HL-60 (cell line): ENCODE measurements at regions not wholly inside any gene's neighbourhood (a gene's known extent, or its start where the extent isn't known, plus 50 kb on each side); places are given as distances from the start of the nearest gene placed in this dataset.

Experiments
- CTCF ChIP-seq: IDR thresholded peaks from one replicate; pipeline ENCODE4 v1.5.1; 2011; ENCODE audit warnings: low read length, control low read depth, inconsistent platforms; ENCODE audit not compliant: insufficient read depth
- GABPA ChIP-seq: IDR thresholded peaks from 2 replicates; pipeline ENCODE4 v1.6.1; 2012; ENCODE audit warnings: low read depth
- POLR2AphosphoS5 ChIP-seq: IDR thresholded peaks from 2 replicates; pipeline ENCODE4 v1.6.1; 2012; ENCODE audit warnings: low read depth
- REST ChIP-seq: IDR thresholded peaks from 2 replicates; pipeline ENCODE4 v1.6.1; 2012; ENCODE audit warnings: low read depth; ENCODE audit not compliant: insufficient replicate concordance
- SPI1 ChIP-seq: IDR thresholded peaks from 2 replicates; pipeline ENCODE4 v1.6.1; 2012; ENCODE audit warnings: low read depth, mild to moderate bottlenecking, borderline replicate concordance

- TF ChIP-seq CTCF (no peak), REST (no peak), GABPA (no peak), POLR2AphosphoS5 (no peak), SPI1 (no peak)
These were observed 243.1 kb upstream of the ADARB2 start for GRCh38 chr10:1980459-1980858.
